Sigmoid colon (tissue), 6 donors: ENCODE measurements at regions not wholly inside any gene's neighbourhood (a gene's known extent, or its start where the extent isn't known, plus 50 kb on each side); places are given as distances from the start of the nearest gene placed in this dataset.

Source experiments
- DNase-seq: peaks from one replicate; pipeline ENCODE4 v3.0.0-alpha.2; 2019
- H3K27ac ChIP-seq, 4 donors: fragments of 200-600 bp; sonication (generic); one replicate each; pipeline ENCODE4 v1.5.1; 2016 to 2019; ENCODE audit warnings: mild to moderate bottlenecking in 1 of 4
- H3K27me3 ChIP-seq, 3 donors: fragments of 200-600 bp; sonication (generic); one replicate each; pipeline ENCODE4 v1.5.1; 2019; ENCODE audit warnings: mild to moderate bottlenecking in 1 of 3
- H3K36me3 ChIP-seq, 4 donors: fragments of 200-600 bp; sonication (generic); one replicate each; pipeline ENCODE4 v1.5.1; 2016 to 2019
- H3K4me1 ChIP-seq, 4 donors: fragments of 200-600 bp; sonication (generic); one replicate each; pipeline ENCODE4 v1.5.1; 2017 to 2019
- H3K4me3 ChIP-seq, 4 donors: fragments of 200-600 bp; sonication (generic); one replicate each; pipeline ENCODE4 v1.5.1; 2017 to 2019; ENCODE audit warnings: mild to moderate bottlenecking in 2 of 4, moderate library complexity in 1 of 4
- H3K9me3 ChIP-seq, 4 donors: fragments of 200-600 bp in 3 of 4; sonication (generic) in 3 of 4; one replicate each; pipeline versions ENCODE4 v1.5.1 to v1.6.1; 2013 to 2019
- EP300 ChIP-seq, 4 donors: sonication (generic); formaldehyde crosslinking; IDR thresholded peaks; one replicate each; pipeline ENCODE4 v1.6.1; 2017; ENCODE audit warnings: antibody characterized with exemption in 4 of 4
- POLR2A ChIP-seq, 2 donors: fragments of 450-650 bp; IDR thresholded peaks; one replicate each; pipeline ENCODE4 v1.6.1; 2016; ENCODE audit warnings: antibody characterized with exemption in 2 of 2, mild to moderate bottlenecking in 2 of 2, moderate library complexity in 2 of 2
- POLR2AphosphoS5 ChIP-seq, 4 donors: sonication (generic); formaldehyde crosslinking; IDR thresholded peaks; one replicate each; pipeline ENCODE4 v1.6.1; 2017; ENCODE audit warnings: antibody characterized with exemption in 4 of 4
- WGBS, 2 donors: extraction: QIAGEN DNeasy Blood & Tissue Kit; methylation state at CpG; one replicate each; pipeline ENCODE4 v1.1.7; 2013; 5-methylcytosine and 5-hydroxymethylcytosine counted together
- intact Hi-C: fragments of 100-400 bp; cut with DNase I; formaldehyde crosslinking; loops from one replicate; pipeline ENCODE4 v1.15.1; 2023
- TF ChIP-seq, protein P1 (sequence below), 4 experiments: fragments of 450-650 bp in 3 of 4; fragments of 200-600 bp in 1 of 4; IDR thresholded peaks; one replicate each; pipeline ENCODE4 v1.5.1; 2016 to 2019; ENCODE audit warnings: antibody characterized with exemption in 4 of 4, mild to moderate bottlenecking in 3 of 4, moderate library complexity in 2 of 4
- donor health status: healthy with polysubstance abuse.
- donor health status: healthy.

DNA sequence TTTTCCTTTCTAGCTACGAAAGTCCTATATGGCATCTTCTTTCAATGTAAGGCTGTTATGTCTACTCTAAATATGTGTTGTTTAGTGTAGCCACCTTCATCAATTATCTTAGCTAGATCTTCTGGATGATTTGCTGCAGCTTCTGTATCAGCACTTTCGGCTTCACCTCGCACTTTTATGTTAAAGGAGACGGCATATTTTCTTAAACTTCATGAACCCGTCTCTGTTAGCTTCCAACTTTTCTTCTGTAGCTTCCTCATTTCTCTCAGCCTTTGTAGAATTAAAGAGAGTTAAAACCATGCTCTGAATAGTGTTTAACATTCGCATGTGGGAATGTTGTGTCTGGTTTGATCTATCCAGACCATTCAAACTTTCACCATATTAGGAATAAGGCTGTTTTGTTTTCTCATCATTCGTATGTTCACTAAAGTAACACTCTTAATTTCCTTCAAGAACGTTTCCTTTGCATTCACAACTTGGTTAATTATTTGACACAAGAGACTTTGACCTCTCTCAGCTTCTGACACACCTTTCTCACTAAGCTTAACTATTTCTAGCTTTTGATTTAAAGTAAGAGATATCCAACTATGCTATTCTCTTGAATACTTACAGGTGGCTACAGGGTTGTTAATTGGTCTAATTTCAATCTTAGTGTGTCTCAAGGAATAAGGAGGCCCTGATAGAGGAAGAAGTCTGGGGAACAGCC lies 476.8 kb downstream of the GABRG1 start:
- 15 to 66% methylated on average over 8 of the region's 8 CpGs for WGBS, 2 donors
- no peaks in the 10 kb centered on the region for H3K9me3 ChIP-seq
- no peak for DNase-seq
- TF ChIP-seq POLR2A (IDR thresholded peaks at IDR 0.05) (no peak), POLR2AphosphoS5 (IDR thresholded peaks at IDR 0.05) (no peak), EP300 (IDR thresholded peaks at IDR 0.05) (no peak)
- TF ChIP-seq, protein P1, sequence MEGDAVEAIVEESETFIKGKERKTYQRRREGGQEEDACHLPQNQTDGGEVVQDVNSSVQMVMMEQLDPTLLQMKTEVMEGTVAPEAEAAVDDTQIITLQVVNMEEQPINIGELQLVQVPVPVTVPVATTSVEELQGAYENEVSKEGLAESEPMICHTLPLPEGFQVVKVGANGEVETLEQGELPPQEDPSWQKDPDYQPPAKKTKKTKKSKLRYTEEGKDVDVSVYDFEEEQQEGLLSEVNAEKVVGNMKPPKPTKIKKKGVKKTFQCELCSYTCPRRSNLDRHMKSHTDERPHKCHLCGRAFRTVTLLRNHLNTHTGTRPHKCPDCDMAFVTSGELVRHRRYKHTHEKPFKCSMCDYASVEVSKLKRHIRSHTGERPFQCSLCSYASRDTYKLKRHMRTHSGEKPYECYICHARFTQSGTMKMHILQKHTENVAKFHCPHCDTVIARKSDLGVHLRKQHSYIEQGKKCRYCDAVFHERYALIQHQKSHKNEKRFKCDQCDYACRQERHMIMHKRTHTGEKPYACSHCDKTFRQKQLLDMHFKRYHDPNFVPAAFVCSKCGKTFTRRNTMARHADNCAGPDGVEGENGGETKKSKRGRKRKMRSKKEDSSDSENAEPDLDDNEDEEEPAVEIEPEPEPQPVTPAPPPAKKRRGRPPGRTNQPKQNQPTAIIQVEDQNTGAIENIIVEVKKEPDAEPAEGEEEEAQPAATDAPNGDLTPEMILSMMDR (IDR thresholded peaks at IDR 0.05), result no peak
- H3K4me1 ChIP-seq, result peaks cover 0 to 17% (median 0%) of the 10 kb centered on the region in 4 donors
- no peak overlapping the region for H3K4me3 ChIP-seq
- H3K27me3 ChIP-seq, result no peaks in the 10 kb centered on the region
- H3K27ac ChIP-seq, result no peak overlapping the region
- no peaks in the 10 kb centered on the region for H3K36me3 ChIP-seq
- intact Hi-C loops, result no loop called here

DNA sequence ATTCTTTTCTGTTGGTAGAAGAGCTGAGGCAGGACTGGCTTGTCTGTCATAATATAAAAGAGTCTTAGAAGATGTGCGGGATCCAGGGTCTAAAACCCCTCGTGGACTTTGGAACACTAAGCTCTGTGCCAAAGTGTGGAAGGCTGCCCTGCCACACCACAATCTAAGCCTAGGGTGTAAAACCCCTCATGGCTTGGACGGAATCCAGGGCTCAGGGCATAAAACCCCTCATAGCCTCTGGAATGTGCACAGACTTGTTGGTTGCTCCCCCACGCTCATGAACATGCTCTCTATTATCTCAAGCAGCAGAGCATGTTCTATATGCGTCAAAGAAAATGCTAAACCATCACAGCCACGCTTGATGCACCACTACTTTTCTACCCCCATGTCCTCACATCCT lies 483.6 kb downstream of the GABRG1 start:
- intact Hi-C loops, result no loop called here
- no peak overlapping the region for H3K4me3 ChIP-seq
- no peaks in the 10 kb centered on the region for H3K36me3 ChIP-seq
- no peak for DNase-seq
- TF ChIP-seq POLR2AphosphoS5 (IDR thresholded peaks at IDR 0.05) (no peak), EP300 (IDR thresholded peaks at IDR 0.05) (no peak), POLR2A (IDR thresholded peaks at IDR 0.05) (no peak)
- TF ChIP-seq, protein P1 (IDR thresholded peaks at IDR 0.05), result no peak
- H3K27me3 ChIP-seq, result no peaks in the 10 kb centered on the region
- no peaks in the 10 kb centered on the region for H3K9me3 ChIP-seq
- peaks cover 0 to 10% (median 0%) of the 10 kb centered on the region in 4 donors for H3K4me1 ChIP-seq
- WGBS, 2 donors, result 30 to 82% methylated on average over 6 of the region's 6 CpGs
- H3K27ac ChIP-seq, result no peak overlapping the region

DNA sequence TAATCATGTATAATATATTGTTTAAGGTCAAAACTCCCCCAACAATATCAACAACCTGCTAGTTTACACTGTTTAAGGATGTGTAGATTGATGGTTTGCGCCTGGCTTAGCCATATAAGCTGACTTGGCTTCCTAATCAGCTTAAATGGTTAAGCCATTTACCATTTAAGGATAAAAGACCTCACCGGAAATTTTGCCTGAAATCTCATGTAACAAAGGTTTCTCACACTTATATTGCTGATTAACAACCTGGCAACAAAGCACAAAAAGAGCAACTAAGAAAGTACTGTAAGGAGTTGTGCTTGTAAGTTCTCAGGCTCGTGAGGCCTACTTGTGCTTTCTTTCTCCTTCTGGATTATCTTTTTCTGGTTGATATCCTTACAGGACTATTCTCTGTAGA lies 485.2 kb downstream of the GABRG1 start:
- TF ChIP-seq, protein P1 (IDR thresholded peaks at IDR 0.05), result no peak
- TF ChIP-seq POLR2AphosphoS5 (IDR thresholded peaks at IDR 0.05) (no peak), POLR2A (IDR thresholded peaks at IDR 0.05) (no peak), EP300 (IDR thresholded peaks at IDR 0.05) (no peak)
- Histone ChIP-seq H3K36me3 (no peaks in the 10 kb centered on the region), H3K4me3 (no peak overlapping the region), H3K27ac (no peak overlapping the region), H3K9me3 (no peaks in the 10 kb centered on the region), H3K27me3 (no peaks in the 10 kb centered on the region), H3K4me1 (peaks cover 0 to 3% (median 0%) of the 10 kb centered on the region in 4 donors)
- intact Hi-C loops, result no loop called here
- 34 to 73% methylated on average over 3 of the region's 3 CpGs for WGBS, 2 donors
- DNase-seq, result no peak

DNA sequence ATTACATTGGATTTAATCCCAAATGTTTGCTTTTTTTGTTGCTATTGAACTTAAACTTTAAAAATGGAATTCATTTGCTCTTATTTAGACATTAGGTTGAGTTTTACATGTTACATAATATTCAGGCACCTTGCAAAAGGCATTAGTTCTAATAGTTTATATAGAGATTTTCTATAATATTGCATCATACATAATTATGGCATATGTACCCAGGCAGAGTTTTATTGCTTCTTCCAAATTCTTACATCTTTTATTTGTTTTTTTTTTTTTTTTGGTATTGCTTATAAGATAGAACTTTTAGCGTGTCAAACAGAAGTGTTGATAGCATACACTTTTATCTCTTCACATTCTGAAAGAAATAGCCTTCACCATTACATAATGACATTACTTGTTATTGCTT lies 487.7 kb downstream of the GABRG1 start:
- Histone ChIP-seq H3K36me3 (no peaks in the 10 kb centered on the region), H3K27me3 (no peaks in the 10 kb centered on the region), H3K4me3 (no peak overlapping the region), H3K27ac (no peak overlapping the region), H3K9me3 (no peaks in the 10 kb centered on the region), H3K4me1 (no peaks in the 10 kb centered on the region)
- WGBS, 2 donors, result 50 to 97% methylated on average over 1 of the region's 1 CpG
- TF ChIP-seq EP300 (IDR thresholded peaks at IDR 0.05), result no peak
- no peak for TF ChIP-seq POLR2AphosphoS5 (IDR thresholded peaks at IDR 0.05)
- TF ChIP-seq, protein P1 (IDR thresholded peaks at IDR 0.05), result no peak
- TF ChIP-seq POLR2A (IDR thresholded peaks at IDR 0.05), result no peak
- no peak for DNase-seq
- intact Hi-C loops, result no loop called here

DNA sequence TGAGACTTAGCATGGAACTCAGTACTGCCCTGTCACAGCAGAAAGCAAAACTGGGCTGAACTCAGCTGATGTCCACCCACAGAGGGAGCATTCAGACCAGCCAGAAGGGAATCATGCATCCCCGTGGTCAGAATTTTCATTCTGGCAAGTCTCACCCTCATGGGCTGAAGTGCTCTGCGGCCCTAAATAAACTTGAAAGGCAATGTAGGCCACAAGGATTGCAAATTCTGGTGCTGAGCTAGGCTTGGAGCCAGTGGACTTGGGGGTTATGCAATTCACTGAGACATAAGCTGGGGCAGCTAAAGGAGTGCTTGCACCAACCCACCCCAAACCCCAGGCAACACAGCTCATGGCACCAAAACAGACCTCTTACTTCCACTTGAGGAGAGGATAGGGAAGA lies 494.1 kb downstream of the GABRG1 start:
- no peaks in the 10 kb centered on the region for H3K4me1 ChIP-seq
- no peak for TF ChIP-seq POLR2A (IDR thresholded peaks at IDR 0.05)
- no peak for TF ChIP-seq EP300 (IDR thresholded peaks at IDR 0.05)
- TF ChIP-seq, protein P1 (IDR thresholded peaks at IDR 0.05), result no peak
- no peak for TF ChIP-seq POLR2AphosphoS5 (IDR thresholded peaks at IDR 0.05)
- no peak overlapping the region for H3K27ac ChIP-seq
- no peak for DNase-seq
- intact Hi-C loops, result no loop called here
- WGBS, 2 donors, result 75 to 79% methylated on average over 2 of the region's 2 CpGs
- no peaks in the 10 kb centered on the region for H3K9me3 ChIP-seq
- no peaks in the 10 kb centered on the region for H3K36me3 ChIP-seq
- no peaks in the 10 kb centered on the region for H3K27me3 ChIP-seq
- H3K4me3 ChIP-seq, result no peak overlapping the region
